Liver (tissue), 8 donors: ENCODE measurements at regions not wholly inside any gene's neighbourhood (a gene's known extent, or its start where the extent isn't known, plus 50 kb on each side); places are given as distances from the start of the nearest gene placed in this dataset.
"Not testable (repeated sequence)": the region's sequence is repeated elsewhere in the genome, so short reads cannot be mapped to it uniquely, and the experiment has no call there.

ENCODE experiments used
- DNase-seq: peaks from one replicate; pipeline ENCODE4 v3.0.0-alpha.2; 2017; ENCODE audit warnings: low spot score
- H3K27ac ChIP-seq, 2 donors: one replicate each; pipeline ENCODE4 v1.7.0; 2013; ENCODE audit warnings: inconsistent platforms in 2 of 2, low read length in 2 of 2, control low read depth in 1 of 2, low read depth in 1 of 2, mild to moderate bottlenecking in 1 of 2
- H3K27me3 ChIP-seq, 4 donors: one replicate each; pipeline versions ENCODE4 v1.6.1 to v1.7.0; 2013; ENCODE audit warnings: low read length in 3 of 4, inconsistent platforms in 1 of 4, mild to moderate bottlenecking in 1 of 4, moderate library complexity in 1 of 4; ENCODE audit not compliant: control insufficient read depth in 4 of 4, insufficient read depth in 4 of 4
- H3K36me3 ChIP-seq, 4 donors: one replicate each; pipeline versions ENCODE4 v1.6.1 to v1.7.0; 2013; ENCODE audit warnings: low read length in 3 of 4, mild to moderate bottlenecking in 3 of 4, low read depth in 1 of 4, moderate library complexity in 1 of 4; ENCODE audit not compliant: control insufficient read depth in 4 of 4, insufficient read depth in 3 of 4
- H3K4me1 ChIP-seq, 4 donors: one replicate each; pipeline versions ENCODE4 v1.6.1 to v1.7.0; 2013; ENCODE audit warnings: low read length in 3 of 4, mild to moderate bottlenecking in 3 of 4, moderate library complexity in 1 of 4; ENCODE audit not compliant: control insufficient read depth in 4 of 4, insufficient read depth in 4 of 4
- H3K4me3 ChIP-seq, 3 donors: one replicate each; pipeline versions ENCODE4 v1.6.1 to v1.7.0; 2013; ENCODE audit warnings: low read length in 3 of 3, control low read depth in 1 of 3, low read depth in 1 of 3, mild to moderate bottlenecking in 1 of 3
- H3K9ac ChIP-seq, 2 donors: one replicate each; pipeline ENCODE4 v1.7.0; 2013; ENCODE audit warnings: low read length in 2 of 2, mild to moderate bottlenecking in 2 of 2, moderate library complexity in 2 of 2, control low read depth in 1 of 2, low read depth in 1 of 2
- H3K9me3 ChIP-seq, 4 donors: one replicate each; pipeline versions ENCODE4 v1.6.1 to v1.7.0; 2013; ENCODE audit warnings: low read length in 3 of 4; ENCODE audit not compliant: control insufficient read depth in 4 of 4
- ATF3 ChIP-seq: IDR thresholded peaks from 2 replicates; pipeline ENCODE4 v1.6.1; 2016; ENCODE audit warnings: antibody characterized with exemption
- CTCF ChIP-seq: fragments of 150-350 bp; IDR thresholded peaks from 2 replicates; pipeline ENCODE4 v1.5.1; 2017; ENCODE audit warnings: improper control_type of control experiment, low read depth, low read length; ENCODE audit not compliant: missing input control
- EGR1 ChIP-seq, 2 donors: IDR thresholded peaks; 2 replicates each; pipeline ENCODE4 v1.6.1; 2016 to 2018; ENCODE audit warnings: antibody characterized with exemption in 2 of 2, low read depth in 2 of 2
- FOXA1 ChIP-seq: IDR thresholded peaks from 2 replicates; pipeline ENCODE4 v1.6.1; 2016; ENCODE audit warnings: antibody characterized with exemption
- FOXA2 ChIP-seq: IDR thresholded peaks from 2 replicates; pipeline ENCODE4 v1.6.1; 2016; ENCODE audit warnings: antibody characterized with exemption
- GABPA ChIP-seq, 2 donors: IDR thresholded peaks in 1 of 2; conservative IDR thresholded peaks in 1 of 2; 2 replicates each; pipeline ENCODE4 v1.6.1; 2016; ENCODE audit warnings: antibody characterized with exemption in 2 of 2, mild to moderate bottlenecking in 1 of 2, moderate library complexity in 1 of 2
- HNF4A ChIP-seq, 2 donors: conservative IDR thresholded peaks; 2 replicates each; pipeline ENCODE4 v1.6.1; 2016; ENCODE audit warnings: antibody characterized with exemption in 2 of 2, mild to moderate bottlenecking in 2 of 2
- HNF4G ChIP-seq: IDR thresholded peaks from 2 replicates; pipeline ENCODE4 v1.6.1; 2016; ENCODE audit warnings: antibody characterized with exemption
- JUND ChIP-seq, 2 donors: IDR thresholded peaks; 2 replicates each; pipeline ENCODE4 v1.6.1; 2016; ENCODE audit warnings: antibody characterized with exemption in 2 of 2
- MAX ChIP-seq: IDR thresholded peaks from 2 replicates; pipeline ENCODE4 v1.6.1; 2016; ENCODE audit warnings: antibody characterized with exemption
- NR2F2 ChIP-seq: IDR thresholded peaks from 2 replicates; pipeline ENCODE4 v1.6.1; 2016; ENCODE audit warnings: antibody characterized with exemption
- RAD21 ChIP-seq, 2 donors: IDR thresholded peaks; 2 replicates each; pipeline ENCODE4 v1.6.1; 2016; ENCODE audit warnings: antibody characterized with exemption in 2 of 2, mild to moderate bottlenecking in 2 of 2
- REST ChIP-seq: IDR thresholded peaks from 2 replicates; pipeline ENCODE4 v1.6.1; 2016; ENCODE audit warnings: antibody characterized with exemption, mild to moderate bottlenecking
- RXRA ChIP-seq, 2 donors: IDR thresholded peaks; 2 replicates each; pipeline ENCODE4 v1.6.1; 2017 to 2018; ENCODE audit warnings: antibody characterized with exemption in 2 of 2, mild to moderate bottlenecking in 1 of 2
- SP1 ChIP-seq: IDR thresholded peaks from 2 replicates; pipeline ENCODE4 v1.6.1; 2018; ENCODE audit warnings: antibody characterized with exemption, mild to moderate bottlenecking
- TAF1 ChIP-seq: conservative IDR thresholded peaks from 2 replicates; pipeline ENCODE4 v1.6.1; 2016; ENCODE audit warnings: antibody characterized with exemption, mild to moderate bottlenecking
- YY1 ChIP-seq: IDR thresholded peaks from 2 replicates; pipeline ENCODE4 v1.6.1; 2016; ENCODE audit warnings: antibody characterized with exemption, mild to moderate bottlenecking
- ZBTB33 ChIP-seq: IDR thresholded peaks from 2 replicates; pipeline ENCODE4 v1.6.1; 2016; ENCODE audit warnings: antibody characterized with exemption
- WGBS: extraction: QIAGEN DNeasy Blood & Tissue Kit; methylation state at CpG from one replicate; pipeline ENCODE4 v1.1.7; 2013; 5-methylcytosine and 5-hydroxymethylcytosine counted together
- donor health status: healthy.
- donor health status: healthy.
- donor health status: healthy.
- donor health status: healthy.
- donor health status: healthy.

GRCh38 chr10:23864631-23865147, 344.2 kb upstream of the KIAA1217 start (continued):
- no peak for TF ChIP-seq ZBTB33
- TF ChIP-seq EGR1 (IDR thresholded peaks at IDR 0.05; ENCODE audit: low read depth in 2 of 2): no peak
- no peak for TF ChIP-seq HNF4A (conservative IDR thresholded peaks at IDR 0.05)
- no peak for TF ChIP-seq MAX
- TF ChIP-seq SP1: no peak

GRCh38 chr10:23866985-23867384, 342.0 kb upstream of the KIAA1217 start:
- H3K9me3 ChIP-seq, H3K27ac ChIP-seq, H3K4me3 ChIP-seq, H3K27me3 ChIP-seq, H3K4me1 ChIP-seq, H3K9ac ChIP-seq, H3K36me3 ChIP-seq, DNase-seq: not testable (repeated sequence)
- WGBS: 88% methylated on average over 2 of the region's 5 CpGs

- no peak for DNase-seq
- 92% methylated on average over 2 of the region's 2 CpGs for WGBS
- no peak for TF ChIP-seq FOXA1
- no peak for TF ChIP-seq ATF3
- no peak for TF ChIP-seq HNF4A (conservative IDR thresholded peaks at IDR 0.05)
- TF ChIP-seq REST: no peak
- no peak for TF ChIP-seq FOXA2
- TF ChIP-seq RAD21 (IDR thresholded peaks at IDR 0.05): no peak
- TF ChIP-seq MAX: no peak
- TF ChIP-seq YY1: no peak
- no peak for TF ChIP-seq TAF1
- TF ChIP-seq HNF4G: no peak
- no peak for TF ChIP-seq GABPA (IDR thresholded peaks at IDR 0.05 in 1 of 2, conservative IDR thresholded peaks at IDR 0.05 in 1 of 2)
- no peak for TF ChIP-seq CTCF
- no peak for TF ChIP-seq JUND (IDR thresholded peaks at IDR 0.05)
- TF ChIP-seq SP1: no peak
- no peak for TF ChIP-seq RXRA (IDR thresholded peaks at IDR 0.05)
- TF ChIP-seq EGR1 (IDR thresholded peaks at IDR 0.05; ENCODE audit: low read depth in 2 of 2): no peak
- TF ChIP-seq ZBTB33: no peak
- TF ChIP-seq NR2F2: no peak
These were observed 340.8 kb upstream of the KIAA1217 start for GRCh38 chr10:23868121-23868520.

More at GRCh38 chr10:23868121-23868520, 340.8 kb upstream of the KIAA1217 start:
- Histone ChIP-seq H3K9ac (no peak overlapping the region), H3K36me3 (no peaks in the 10 kb centered on the region), H3K4me3 (no peak overlapping the region), H3K4me1 (no peaks in the 10 kb centered on the region), H3K9me3 (no peaks in the 10 kb centered on the region), H3K27ac (no peak overlapping the region), H3K27me3 (no peaks in the 10 kb centered on the region)
